Stimulated activated memory B cell treated with anti-CD40 and anti-IgM and Interleukin-4, amounts not matched to agents 10 μg/mL and 1 μg/mL and 100 μg/mL, for 72 hours (primary cell): ENCODE measurements at regions not wholly inside any gene's neighbourhood (a gene's known extent, or its start where the extent isn't known, plus 50 kb on each side); places are given as distances from the start of the nearest gene placed in this dataset.
"Not testable (repeated sequence)": the region's sequence is repeated elsewhere in the genome, so short reads cannot be mapped to it uniquely, and the experiment has no call there.

Experiments used
- ATAC-seq: fragments of 150-1000 bp; cut with Tn5 transposase; 2 replicates; pipeline ENCODE4 v1.10.0; 2021
- H3K27ac Mint-ChIP-seq: one replicate; pipeline ENCODE4 v1.8.0; 2022; ENCODE audit warnings: mild to moderate bottlenecking, mixed read lengths
- H3K27me3 Mint-ChIP-seq: one replicate; pipeline ENCODE4 v1.8.0; 2022; ENCODE audit warnings: mixed read lengths
- H3K36me3 Mint-ChIP-seq: one replicate; pipeline ENCODE4 v1.8.0; 2022; ENCODE audit warnings: mixed read lengths
- H3K4me1 Mint-ChIP-seq: one replicate; pipeline ENCODE4 v1.8.0; 2022; ENCODE audit warnings: mixed read lengths
- H3K4me3 Mint-ChIP-seq: one replicate; pipeline ENCODE4 v1.8.0; 2022; ENCODE audit warnings: mild to moderate bottlenecking, moderate library complexity, mixed read lengths
- H3K9me3 Mint-ChIP-seq: one replicate; pipeline ENCODE4 v1.8.0; 2022; ENCODE audit warnings: mixed read lengths

DNA sequence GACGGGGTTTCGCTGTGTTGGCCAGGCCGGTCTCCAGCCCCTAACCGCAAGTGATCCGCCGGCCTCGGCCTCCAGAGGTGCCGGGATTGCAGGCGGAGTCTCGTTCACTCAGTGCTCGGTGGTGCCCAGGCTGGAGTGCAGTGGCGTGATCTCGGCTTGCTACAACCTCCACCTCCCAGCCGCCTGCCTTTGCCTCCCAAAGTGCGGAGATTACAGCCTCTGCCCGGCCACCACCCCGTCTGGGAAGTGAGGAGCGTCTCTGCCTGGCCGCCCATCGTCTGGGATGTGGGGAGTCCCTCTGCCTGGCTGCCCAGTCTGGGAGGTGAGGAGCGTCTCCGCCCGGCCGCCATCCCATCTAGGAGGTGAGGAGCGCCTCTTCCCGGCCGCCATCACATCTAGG is 68.3 kb upstream of the ALDH1B1 start:
- H3K36me3 Mint-ChIP-seq, ATAC-seq, H3K4me3 Mint-ChIP-seq, H3K4me1 Mint-ChIP-seq, H3K9me3 Mint-ChIP-seq, H3K27ac Mint-ChIP-seq: not testable (repeated sequence)
- peaks cover 29% of the 10 kb centered on the region for H3K27me3 Mint-ChIP-seq

GRCh38 chr9:38322937-38323336 is 69.6 kb upstream of the ALDH1B1 start:
- ATAC-seq, result no peak

DNA sequence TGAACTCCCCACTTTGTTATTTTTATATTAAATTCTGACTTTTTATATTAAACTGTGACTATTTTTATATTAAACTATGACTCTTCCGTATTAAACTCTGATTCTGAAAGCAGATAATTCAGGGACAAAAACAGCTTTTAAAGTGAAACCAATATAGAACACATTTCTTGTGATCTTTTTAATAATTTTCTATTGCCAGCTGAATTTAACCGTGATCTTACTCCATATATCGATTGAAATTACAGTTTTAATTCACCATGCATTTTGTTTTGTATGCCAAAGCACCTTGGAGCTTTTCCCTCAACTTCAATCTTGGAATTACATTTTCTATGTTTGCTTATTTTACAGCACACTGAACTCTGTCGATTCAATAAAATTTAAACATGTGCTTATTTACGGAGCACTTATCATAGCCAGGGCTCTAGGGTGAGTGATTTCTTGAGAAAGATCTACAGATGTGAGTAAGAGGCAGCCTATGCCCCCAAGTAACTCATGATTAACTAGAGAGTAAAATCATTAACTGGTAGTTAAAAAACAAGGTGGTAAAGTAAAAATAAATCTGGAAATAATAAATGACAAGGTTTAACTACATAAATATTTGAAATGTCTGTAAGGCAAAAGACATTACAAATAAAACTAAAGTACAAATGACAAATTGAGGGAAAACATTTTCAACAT is 72.9 kb upstream of the ALDH1B1 start:
- Mint-ChIP-seq H3K9me3 (no peaks in the 10 kb centered on the region), H3K36me3 (no peaks in the 10 kb centered on the region), H3K27ac (peak overlapping the region; percentile 19), H3K4me1 (peaks cover 16% of the 10 kb centered on the region), H3K4me3 (no peak overlapping the region), H3K27me3 (peaks cover 19% of the 10 kb centered on the region)
- ATAC-seq, result no peak

More at GRCh38 chr9:38322937-38323336, 69.6 kb upstream of the ALDH1B1 start:
- no peak overlapping the region for H3K4me3 Mint-ChIP-seq
- H3K27me3 Mint-ChIP-seq, result peaks cover 22% of the 10 kb centered on the region
- no peaks in the 10 kb centered on the region for H3K9me3 Mint-ChIP-seq
- H3K4me1 Mint-ChIP-seq, result peaks cover 16% of the 10 kb centered on the region
- no peaks in the 10 kb centered on the region for H3K36me3 Mint-ChIP-seq
- no peak overlapping the region for H3K27ac Mint-ChIP-seq

DNA sequence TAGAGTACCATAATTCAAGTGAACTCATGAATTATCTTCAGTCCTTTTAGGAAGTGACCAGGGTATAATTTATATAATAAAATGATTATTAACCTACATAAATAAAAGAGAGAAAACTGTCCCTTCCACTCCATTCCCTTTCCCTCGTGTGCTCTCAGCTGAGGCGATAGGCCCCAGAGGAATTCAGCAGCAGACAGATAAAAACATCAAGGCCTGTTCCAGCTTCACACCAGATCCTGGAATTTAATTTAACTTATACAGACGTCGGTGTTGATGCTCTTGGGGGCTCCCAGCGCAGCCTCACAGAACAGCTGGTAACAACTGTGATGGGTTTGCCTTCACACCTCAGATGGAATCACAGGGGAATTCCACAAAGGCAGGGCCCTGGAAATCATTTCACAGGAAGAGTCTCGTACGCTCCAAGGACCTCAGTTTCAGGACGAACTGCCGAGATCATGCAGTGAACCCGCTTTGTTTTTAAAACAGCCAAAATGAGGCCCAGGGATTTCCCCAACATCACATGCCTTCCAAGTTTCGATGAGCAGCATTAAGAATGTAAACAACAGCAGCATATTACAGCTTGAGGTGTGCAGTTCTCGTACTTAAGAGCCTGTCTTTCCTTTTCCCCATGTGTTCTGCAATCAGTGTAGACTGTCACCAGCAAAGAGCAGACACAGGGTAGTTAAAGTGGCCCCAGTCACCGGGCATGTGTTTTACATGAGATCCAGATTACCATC is 73.6 kb upstream of the ALDH1B1 start:
- Mint-ChIP-seq H3K27ac (peak overlapping the region; percentile 17), H3K4me1 (peaks cover 16% of the 10 kb centered on the region), H3K36me3 (no peaks in the 10 kb centered on the region), H3K9me3 (no peaks in the 10 kb centered on the region), H3K27me3 (peaks cover 26% of the 10 kb centered on the region), H3K4me3 (peak overlapping the region; percentile 16)
- ATAC-seq, result peak; percentile 87

DNA sequence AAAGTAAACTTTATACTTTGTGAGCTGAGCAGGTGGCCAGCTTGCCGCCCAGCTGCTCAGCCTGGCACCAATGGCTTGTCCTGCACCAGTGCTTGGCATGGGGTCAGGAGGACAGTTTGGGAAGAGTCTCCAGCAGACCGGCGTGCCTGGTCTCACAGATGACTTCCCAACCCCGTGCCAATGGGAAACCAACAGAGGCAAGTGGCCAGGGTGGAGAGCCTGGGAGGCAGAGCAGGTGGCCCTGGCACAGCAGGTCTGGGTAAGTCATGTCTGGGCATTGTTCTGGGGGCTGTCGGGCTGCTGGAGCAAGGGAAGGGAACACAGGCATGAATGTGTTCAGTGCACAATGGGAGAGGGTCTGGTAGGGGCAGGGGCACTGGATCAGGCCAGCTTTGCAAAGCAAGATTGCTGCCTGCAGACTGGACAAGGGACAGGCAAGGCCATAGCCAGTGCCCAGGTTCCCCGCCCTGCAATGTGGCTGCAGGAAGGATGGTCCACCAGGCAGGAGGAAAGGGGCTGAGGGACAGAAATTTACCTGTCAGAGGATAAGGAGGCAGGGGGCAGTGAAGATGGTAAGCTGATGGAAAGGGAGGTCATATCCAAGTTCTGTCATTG is 76.2 kb upstream of the ALDH1B1 start:
- no peak for ATAC-seq
- Mint-ChIP-seq H3K4me3 (no peak overlapping the region), H3K9me3 (no peaks in the 10 kb centered on the region), H3K36me3 (no peaks in the 10 kb centered on the region), H3K27ac (peak overlapping the region; percentile 20), H3K27me3 (peaks cover 43% of the 10 kb centered on the region), H3K4me1 (peaks cover 13% of the 10 kb centered on the region)

GRCh38 chr9:38315085-38315595 is 77.4 kb upstream of the ALDH1B1 start:
- H3K4me3 Mint-ChIP-seq, result no peak overlapping the region
- no peaks in the 10 kb centered on the region for H3K36me3 Mint-ChIP-seq
- H3K9me3 Mint-ChIP-seq, result no peaks in the 10 kb centered on the region
- H3K27me3 Mint-ChIP-seq, result peaks cover 43% of the 10 kb centered on the region
- H3K27ac Mint-ChIP-seq, result no peak overlapping the region
- H3K4me1 Mint-ChIP-seq, result peaks cover 11% of the 10 kb centered on the region
- ATAC-seq, result no peak

DNA sequence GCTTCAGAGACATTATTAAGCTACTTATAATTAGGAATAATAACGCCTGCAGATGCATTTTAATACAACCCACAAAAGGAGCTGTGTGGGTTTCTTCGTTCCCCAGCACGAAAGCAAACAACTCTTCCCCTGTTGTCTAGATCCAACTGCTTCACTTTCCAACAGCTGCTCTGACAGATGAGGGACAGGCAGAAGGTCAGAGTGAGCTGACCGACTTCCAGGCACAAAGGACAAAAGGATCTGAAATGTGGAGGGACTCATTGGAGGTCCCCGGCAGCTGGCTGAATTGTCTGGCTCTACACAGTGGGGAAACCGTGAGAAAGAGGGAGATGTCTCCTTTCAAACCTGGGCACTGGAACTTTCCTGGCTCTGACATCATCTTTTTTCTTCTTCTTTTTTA is 79.1 kb upstream of the ALDH1B1 start:
- H3K4me3 Mint-ChIP-seq, result no peak overlapping the region
- H3K9me3 Mint-ChIP-seq, result no peaks in the 10 kb centered on the region
- peaks cover 3% of the 10 kb centered on the region for H3K4me1 Mint-ChIP-seq
- no peak for ATAC-seq
- H3K27me3 Mint-ChIP-seq, result peaks cover 49% of the 10 kb centered on the region
- no peaks in the 10 kb centered on the region for H3K36me3 Mint-ChIP-seq
- no peak overlapping the region for H3K27ac Mint-ChIP-seq

DNA sequence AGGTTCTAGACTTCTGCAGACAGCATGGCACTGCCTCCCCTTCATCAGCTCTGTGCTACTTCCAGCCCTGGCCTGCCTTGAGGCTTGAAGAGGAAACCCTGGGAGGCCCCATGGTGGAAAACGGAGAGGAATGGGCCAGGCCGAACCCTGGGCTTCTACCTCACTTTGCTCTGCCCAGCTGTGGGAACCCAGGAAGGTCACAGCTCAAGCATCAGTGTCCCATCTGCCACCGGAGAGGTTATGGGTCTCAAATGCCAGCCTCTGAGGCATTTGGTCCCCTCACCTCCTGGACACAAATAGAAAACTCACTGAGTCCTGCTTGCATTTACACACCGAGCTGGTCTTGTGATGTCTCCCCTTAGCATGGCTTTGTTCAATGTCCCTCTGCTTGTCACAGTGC is 80.1 kb upstream of the ALDH1B1 start:
- H3K27ac Mint-ChIP-seq, result no peak overlapping the region

DNA sequence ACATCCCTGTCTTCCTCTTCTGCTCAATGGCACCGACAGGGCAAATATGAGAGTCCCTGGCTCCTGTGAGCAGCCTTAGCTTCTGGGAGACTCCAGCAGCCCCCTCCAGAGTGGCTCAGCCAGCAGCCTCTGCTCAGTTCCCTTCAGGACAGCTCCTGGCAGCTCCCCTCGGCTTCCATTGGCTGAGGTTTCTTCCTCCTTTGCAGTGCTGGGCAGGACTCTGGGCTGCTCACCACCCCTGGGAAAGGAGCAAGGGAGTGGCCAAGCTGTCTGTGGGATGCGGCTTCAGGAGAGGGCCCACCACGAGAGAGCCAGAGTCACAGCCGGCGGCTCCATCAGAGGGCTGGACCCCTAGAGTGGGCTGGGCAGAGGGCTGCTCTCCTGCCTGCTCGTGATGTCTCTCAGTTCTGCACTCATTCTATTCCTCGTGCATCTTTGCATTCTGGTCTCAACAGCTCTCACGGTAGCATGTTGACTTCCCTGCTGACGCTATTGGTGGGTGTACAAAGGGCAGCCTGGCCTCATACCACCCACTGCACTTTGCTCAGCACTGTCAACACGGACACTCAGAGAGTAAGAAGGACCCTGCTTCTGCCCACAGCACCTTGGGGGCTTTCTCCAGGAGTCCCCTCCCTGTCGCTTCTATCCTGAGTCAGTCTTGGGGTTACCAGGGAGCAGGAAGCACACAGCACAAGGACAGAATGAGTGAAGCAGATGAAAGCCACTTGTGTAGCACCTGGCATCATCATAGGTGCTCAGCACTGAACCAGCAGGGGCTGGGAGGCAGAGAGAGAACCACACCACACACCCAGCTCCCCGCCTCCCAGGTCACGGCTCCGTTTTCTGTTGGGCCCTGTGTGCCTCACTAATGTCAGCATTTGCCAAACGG is 80.9 kb upstream of the ALDH1B1 start:
- Mint-ChIP-seq H3K27ac (no peak overlapping the region), H3K36me3 (no peaks in the 10 kb centered on the region), H3K27me3 (peaks cover 51% of the 10 kb centered on the region), H3K9me3 (no peaks in the 10 kb centered on the region), H3K4me3 (no peak overlapping the region), H3K4me1 (no peaks in the 10 kb centered on the region)
- no peak for ATAC-seq

More for the DNA sequence above, 80.1 kb upstream of the ALDH1B1 start:
- no peak overlapping the region for H3K4me3 Mint-ChIP-seq
- H3K9me3 Mint-ChIP-seq, result no peaks in the 10 kb centered on the region
- ATAC-seq, result no peak
- no peaks in the 10 kb centered on the region for H3K4me1 Mint-ChIP-seq
- peaks cover 51% of the 10 kb centered on the region for H3K27me3 Mint-ChIP-seq
- no peaks in the 10 kb centered on the region for H3K36me3 Mint-ChIP-seq

- Mint-ChIP-seq H3K4me1 (no peaks in the 10 kb centered on the region), H3K4me3 (no peak overlapping the region), H3K27me3 (peaks cover 41% of the 10 kb centered on the region), H3K27ac (no peak overlapping the region), H3K9me3 (no peaks in the 10 kb centered on the region), H3K36me3 (no peaks in the 10 kb centered on the region)
- no peak for ATAC-seq
Measured at GRCh38 chr9:38309324-38310195, 82.9 kb upstream of the ALDH1B1 start.

DNA sequence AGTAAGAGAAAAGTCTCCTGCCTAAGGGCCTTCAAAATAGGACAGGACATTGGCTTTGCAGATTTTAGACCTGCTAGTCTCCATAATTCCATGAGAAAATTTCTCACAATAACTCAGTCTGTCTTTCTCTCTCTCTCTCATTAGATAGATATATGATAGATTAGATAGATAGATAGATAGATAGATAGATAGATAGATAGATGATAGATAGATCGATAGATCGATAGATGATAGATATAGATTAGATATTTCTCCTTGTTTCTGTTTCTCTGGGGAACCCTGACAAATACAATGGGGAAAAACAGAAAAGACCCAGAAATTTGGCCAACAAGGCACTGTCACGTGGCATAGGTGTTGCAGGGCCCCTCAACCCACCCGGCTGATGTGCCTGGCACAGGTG is 84.4 kb upstream of the ALDH1B1 start:
- peaks cover 27% of the 10 kb centered on the region for H3K27me3 Mint-ChIP-seq
- H3K27ac Mint-ChIP-seq, result no peak overlapping the region
- no peaks in the 10 kb centered on the region for H3K9me3 Mint-ChIP-seq
- ATAC-seq, result no peak
- H3K4me3 Mint-ChIP-seq, result no peak overlapping the region
- H3K36me3 Mint-ChIP-seq, result no peaks in the 10 kb centered on the region
- H3K4me1 Mint-ChIP-seq, result no peaks in the 10 kb centered on the region

DNA sequence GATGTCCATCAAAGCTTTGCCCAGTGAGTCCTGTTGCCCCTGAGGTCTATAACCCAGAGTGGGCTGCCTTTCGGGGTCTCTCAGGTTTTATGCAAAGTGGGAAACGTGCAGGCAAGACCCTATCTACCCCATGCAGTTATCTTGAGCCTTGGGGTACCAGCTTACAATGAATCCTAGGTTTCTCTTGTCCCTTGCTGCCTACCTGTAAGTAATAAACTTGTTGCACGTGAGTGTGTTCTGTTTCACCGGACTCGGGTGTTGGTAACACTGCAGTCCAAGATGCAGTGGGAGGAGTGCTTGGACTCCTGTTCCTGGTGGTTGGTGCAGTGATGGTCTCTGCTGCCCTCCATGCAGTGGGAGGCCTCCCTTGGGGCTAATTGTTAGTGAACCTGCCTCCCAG is 85.6 kb upstream of the ALDH1B1 start:
- Mint-ChIP-seq H3K4me1 (no peaks in the 10 kb centered on the region), H3K27me3 (peaks cover 21% of the 10 kb centered on the region), H3K27ac (no peak overlapping the region), H3K36me3 (no peaks in the 10 kb centered on the region), H3K9me3 (no peaks in the 10 kb centered on the region), H3K4me3 (no peak overlapping the region)
- no peak for ATAC-seq

DNA sequence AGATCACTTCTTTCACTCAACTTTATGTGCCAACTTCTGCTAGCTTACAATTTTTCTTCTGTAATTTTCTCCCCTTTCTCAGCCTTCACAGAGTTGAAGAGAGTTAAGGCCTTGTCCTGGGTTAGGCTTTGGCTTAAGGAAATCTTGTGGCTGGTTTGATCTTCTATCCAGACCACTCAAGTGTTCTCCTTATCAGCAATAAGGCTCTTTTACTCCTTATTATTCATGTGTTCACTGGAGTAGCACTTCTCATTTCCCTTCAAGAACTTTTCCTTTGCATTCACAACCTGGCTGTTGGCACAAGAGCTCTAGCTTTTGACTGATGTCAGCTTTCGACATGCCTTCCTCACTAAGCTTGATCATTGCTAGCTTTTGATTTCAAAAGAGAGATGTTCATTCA is 86.9 kb upstream of the ALDH1B1 start:
- no peak for ATAC-seq
- Mint-ChIP-seq H3K4me3 (no peak overlapping the region), H3K9me3 (no peaks in the 10 kb centered on the region), H3K4me1 (no peaks in the 10 kb centered on the region), H3K36me3 (no peaks in the 10 kb centered on the region), H3K27me3 (peaks cover 18% of the 10 kb centered on the region), H3K27ac (no peak overlapping the region)

GRCh38 chr9:38301376-38302106 is 91.0 kb upstream of the ALDH1B1 start:
- H3K4me3 Mint-ChIP-seq, result no peak overlapping the region
- no peak overlapping the region for H3K27ac Mint-ChIP-seq
- no peaks in the 10 kb centered on the region for H3K9me3 Mint-ChIP-seq
- peaks cover 22% of the 10 kb centered on the region for H3K27me3 Mint-ChIP-seq
- H3K36me3 Mint-ChIP-seq, result no peaks in the 10 kb centered on the region
- no peak for ATAC-seq
- no peaks in the 10 kb centered on the region for H3K4me1 Mint-ChIP-seq
